Tibial artery (tissue), 4 donors: ENCODE measurements at regions not wholly inside any gene's neighbourhood (a gene's known extent, or its start where the extent isn't known, plus 50 kb on each side); places are given as distances from the start of the nearest gene placed in this dataset.

Experiments
- DNase-seq, 2 donors: peaks; one replicate each; pipeline ENCODE4 v3.0.0-alpha.2; 2019
- H3K27ac ChIP-seq, 2 donors: fragments of 200-600 bp; sonication (generic) in 1 of 2; 1 replicate in 1 of 2; 2 replicates in 1 of 2; pipeline ENCODE4 v1.5.1; 2018 to 2019; ENCODE audit warnings: mild to moderate bottlenecking in 1 of 2
- H3K27me3 ChIP-seq, 2 donors: fragments of 200-600 bp; sonication (generic) in 1 of 2; one replicate each; pipeline versions ENCODE4 v1.5.1 to v1.6.0; 2016 to 2019
- H3K36me3 ChIP-seq, 3 donors: fragments of 200-600 bp; sonication (generic) in 2 of 3; one replicate each; pipeline ENCODE4 v1.5.1; 2016 to 2019; ENCODE audit warnings: mild to moderate bottlenecking in 2 of 3
- H3K4me1 ChIP-seq, 4 donors: fragments of 200-600 bp; sonication (generic) in 2 of 4; 1 replicate in 3 of 4; 2 replicates in 1 of 4; pipeline ENCODE4 v1.5.1; 2016 to 2019
- H3K4me3 ChIP-seq, 2 donors: fragments of 200-600 bp; sonication (generic) in 1 of 2; 1 replicate in 1 of 2; 2 replicates in 1 of 2; pipeline ENCODE4 v1.5.1; 2018 to 2019; ENCODE audit warnings: mild to moderate bottlenecking in 2 of 2
- H3K9me3 ChIP-seq, 3 donors: fragments of 200-600 bp; sonication (generic) in 1 of 3; one replicate each; pipeline ENCODE4 v1.5.1; 2016 to 2019
- intact Hi-C: fragments of 100-400 bp; cut with DNase I; formaldehyde crosslinking; loops from one replicate; pipeline ENCODE4 v1.15.0; 2023; ENCODE audit warnings: low total_unique reads
- TF ChIP-seq, protein P1 (sequence below), 2 experiments: fragments of 200-600 bp in 1 of 2; fragments of 450-650 bp in 1 of 2; IDR thresholded peaks; one replicate each; pipeline ENCODE4 v1.5.1; 2017 to 2019; ENCODE audit warnings: antibody characterized with exemption in 2 of 2, mild to moderate bottlenecking in 1 of 2, moderate library complexity in 1 of 2

DNA sequence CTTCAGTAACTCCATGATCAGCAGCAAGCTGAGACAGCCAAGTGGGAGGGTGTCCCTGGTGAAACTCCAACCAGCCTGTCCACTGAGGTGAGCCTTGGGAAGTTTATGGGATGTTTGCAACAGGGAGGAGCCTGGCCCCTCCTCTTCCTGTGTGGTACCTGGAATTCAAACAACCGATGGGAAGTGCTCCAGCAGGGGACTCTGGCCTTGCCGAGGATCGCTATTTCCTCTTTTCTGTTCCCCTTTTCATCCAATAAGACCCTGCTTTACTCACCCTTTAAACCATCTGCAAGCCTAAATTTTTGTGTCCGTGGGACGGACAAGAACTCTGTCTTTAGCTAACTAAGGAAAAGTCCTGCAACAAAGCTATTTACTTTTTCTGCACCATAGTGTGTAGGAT, 491.1 kb upstream of the ZMIZ1 start:
- intact Hi-C loops: no loop called here
- Histone ChIP-seq H3K27ac (no peak overlapping the region), H3K4me1 (peaks cover 0 to 19% (median 13%) of the 10 kb centered on the region in 4 donors), H3K36me3 (no peaks in the 10 kb centered on the region), H3K9me3 (no peaks in the 10 kb centered on the region), H3K4me3 (no peak overlapping the region), H3K27me3 (no peaks in the 10 kb centered on the region)
- no peak for DNase-seq
- TF ChIP-seq, protein P1, sequence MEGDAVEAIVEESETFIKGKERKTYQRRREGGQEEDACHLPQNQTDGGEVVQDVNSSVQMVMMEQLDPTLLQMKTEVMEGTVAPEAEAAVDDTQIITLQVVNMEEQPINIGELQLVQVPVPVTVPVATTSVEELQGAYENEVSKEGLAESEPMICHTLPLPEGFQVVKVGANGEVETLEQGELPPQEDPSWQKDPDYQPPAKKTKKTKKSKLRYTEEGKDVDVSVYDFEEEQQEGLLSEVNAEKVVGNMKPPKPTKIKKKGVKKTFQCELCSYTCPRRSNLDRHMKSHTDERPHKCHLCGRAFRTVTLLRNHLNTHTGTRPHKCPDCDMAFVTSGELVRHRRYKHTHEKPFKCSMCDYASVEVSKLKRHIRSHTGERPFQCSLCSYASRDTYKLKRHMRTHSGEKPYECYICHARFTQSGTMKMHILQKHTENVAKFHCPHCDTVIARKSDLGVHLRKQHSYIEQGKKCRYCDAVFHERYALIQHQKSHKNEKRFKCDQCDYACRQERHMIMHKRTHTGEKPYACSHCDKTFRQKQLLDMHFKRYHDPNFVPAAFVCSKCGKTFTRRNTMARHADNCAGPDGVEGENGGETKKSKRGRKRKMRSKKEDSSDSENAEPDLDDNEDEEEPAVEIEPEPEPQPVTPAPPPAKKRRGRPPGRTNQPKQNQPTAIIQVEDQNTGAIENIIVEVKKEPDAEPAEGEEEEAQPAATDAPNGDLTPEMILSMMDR (IDR thresholded peaks at IDR 0.05): no peak

DNA sequence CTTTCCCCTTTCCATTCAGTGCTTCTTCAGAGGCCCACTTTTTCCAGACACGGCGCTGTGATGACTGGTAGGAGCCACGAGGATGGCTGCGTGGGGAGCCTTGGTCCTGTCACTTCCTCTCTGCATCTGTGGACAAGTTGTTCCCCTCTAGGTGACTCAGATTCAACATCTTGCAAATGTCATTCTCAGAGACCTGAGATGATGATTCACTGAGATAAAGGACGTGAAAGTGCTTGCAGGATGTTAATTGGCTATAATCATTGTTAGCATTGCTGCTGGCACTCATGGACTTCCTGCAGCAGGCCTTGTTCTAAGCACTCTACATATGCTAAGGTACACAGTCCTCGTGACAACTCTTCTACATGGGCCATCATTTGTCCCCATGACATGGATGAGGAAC, 489.8 kb upstream of the ZMIZ1 start:
- TF ChIP-seq, protein P1 (IDR thresholded peaks at IDR 0.05): no peak
- Histone ChIP-seq H3K36me3 (no peaks in the 10 kb centered on the region), H3K27ac (no peak overlapping the region)

DNA sequence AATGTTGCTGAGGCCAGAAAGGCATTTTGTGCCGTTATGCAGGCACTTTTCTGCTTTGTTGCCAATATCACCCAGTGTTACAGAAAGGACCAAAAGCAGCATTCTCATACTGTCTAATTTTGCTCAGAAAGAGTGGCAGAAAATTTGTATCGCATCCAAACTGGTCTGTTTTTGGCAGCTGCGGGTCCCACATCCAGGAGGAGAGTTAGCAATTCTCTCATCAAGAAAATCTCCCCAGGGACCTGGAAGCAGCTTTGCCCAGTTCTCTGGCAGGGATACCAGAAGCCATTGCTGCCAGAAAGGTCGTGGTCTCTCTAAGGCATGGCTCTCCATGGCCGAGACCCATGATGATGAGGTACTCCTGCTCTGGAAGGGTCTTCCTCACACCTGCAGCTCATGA, 489.2 kb upstream of the ZMIZ1 start:
- peaks cover 0 to 19% (median 13%) of the 10 kb centered on the region in 4 donors for H3K4me1 ChIP-seq
- no peaks in the 10 kb centered on the region for H3K27me3 ChIP-seq
- H3K9me3 ChIP-seq: no peaks in the 10 kb centered on the region
- H3K27ac ChIP-seq: no peak overlapping the region
- no peak for DNase-seq
- intact Hi-C loops: no loop called here
- TF ChIP-seq, protein P1 (IDR thresholded peaks at IDR 0.05): no peak
- no peaks in the 10 kb centered on the region for H3K36me3 ChIP-seq
- H3K4me3 ChIP-seq: no peak overlapping the region

More for the DNA sequence above, 489.8 kb upstream of the ZMIZ1 start:
- H3K4me1 ChIP-seq: peaks cover 0 to 19% (median 13%) of the 10 kb centered on the region in 4 donors
- intact Hi-C loops: no loop called here
- H3K9me3 ChIP-seq: no peaks in the 10 kb centered on the region
- no peaks in the 10 kb centered on the region for H3K27me3 ChIP-seq
- DNase-seq: no peak
- no peak overlapping the region for H3K4me3 ChIP-seq

DNA sequence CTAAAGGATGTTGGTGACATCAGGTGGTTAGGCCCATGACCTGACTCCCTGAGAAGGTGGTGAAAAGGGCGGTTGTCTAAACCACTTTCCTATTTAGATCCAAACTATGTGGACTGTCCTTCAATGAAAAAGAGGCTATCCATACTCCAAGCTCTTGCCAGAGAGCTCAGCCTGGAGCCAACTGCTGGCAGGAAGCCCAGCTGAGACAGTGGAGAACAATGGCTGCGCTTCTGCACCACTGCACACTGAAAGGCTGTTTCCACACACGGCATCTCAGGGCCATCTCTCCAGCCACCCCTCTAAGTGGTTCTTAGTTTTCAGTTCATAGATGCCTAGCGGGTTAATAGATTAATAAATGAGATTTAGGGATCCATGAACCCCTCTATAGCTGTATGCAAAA, 488.8 kb upstream of the ZMIZ1 start:
- no peaks in the 10 kb centered on the region for H3K27me3 ChIP-seq
- intact Hi-C loops: no loop called here
- peaks cover 0 to 19% (median 13%) of the 10 kb centered on the region in 4 donors for H3K4me1 ChIP-seq
- no peak overlapping the region for H3K27ac ChIP-seq
- TF ChIP-seq, protein P1 (IDR thresholded peaks at IDR 0.05): no peak
- no peak for DNase-seq
- no peaks in the 10 kb centered on the region for H3K36me3 ChIP-seq
- H3K4me3 ChIP-seq: no peak overlapping the region
- H3K9me3 ChIP-seq: no peaks in the 10 kb centered on the region

DNA sequence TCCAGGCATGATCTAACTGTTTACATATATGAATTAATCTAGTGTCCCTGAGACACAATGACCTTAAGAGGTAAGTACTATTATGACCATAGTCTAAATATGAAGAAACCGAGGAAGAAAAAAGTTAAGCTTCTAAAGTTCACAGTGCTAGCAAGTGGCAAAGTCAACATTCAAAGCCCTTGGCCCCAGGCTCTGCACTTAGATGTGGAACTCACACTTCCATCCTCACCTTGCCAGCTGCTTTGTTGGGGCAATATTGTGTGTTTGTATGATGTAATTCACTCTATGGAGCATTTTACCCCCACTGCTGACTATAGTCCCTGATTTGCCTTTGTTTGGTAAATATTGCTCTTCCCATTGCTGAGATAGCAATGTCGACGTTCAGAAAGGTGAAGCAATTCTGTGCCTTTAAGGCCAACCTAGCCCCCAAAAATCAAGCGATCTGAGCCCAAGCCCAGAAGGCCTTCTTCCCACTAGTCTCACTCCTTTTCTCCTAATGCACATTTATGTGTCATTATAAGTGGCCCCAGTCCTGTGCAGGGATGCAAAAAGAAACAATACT, 487.6 kb upstream of the ZMIZ1 start:
- intact Hi-C loops: no loop called here
- H3K27ac ChIP-seq: no peak overlapping the region
- no peaks in the 10 kb centered on the region for H3K27me3 ChIP-seq
- TF ChIP-seq, protein P1 (IDR thresholded peaks at IDR 0.05): no peak
- H3K9me3 ChIP-seq: no peaks in the 10 kb centered on the region
- H3K36me3 ChIP-seq: no peaks in the 10 kb centered on the region
- DNase-seq: no peak
- H3K4me1 ChIP-seq: peaks cover 0 to 19% (median 13%) of the 10 kb centered on the region in 4 donors
- H3K4me3 ChIP-seq: no peak overlapping the region

DNA sequence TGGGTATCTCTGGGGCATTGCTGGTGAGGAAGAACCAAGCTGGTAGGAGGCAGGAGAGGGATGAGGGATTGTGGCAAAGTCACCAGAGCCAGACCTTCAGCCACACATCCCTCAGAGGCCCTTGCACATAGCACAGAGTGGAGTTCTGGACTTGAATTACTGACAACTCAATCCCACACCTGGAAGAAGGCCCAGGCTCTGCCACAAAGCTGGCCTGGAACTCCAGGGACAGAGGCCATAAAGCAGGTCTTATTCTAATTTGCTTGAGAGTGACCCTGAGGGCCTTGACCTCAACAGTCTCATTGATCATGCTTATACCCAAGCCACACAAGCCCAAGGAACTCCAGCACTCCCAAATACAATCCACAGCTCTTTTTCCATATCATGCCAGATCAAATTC, 486.2 kb upstream of the ZMIZ1 start:
- Histone ChIP-seq H3K4me1 (peaks cover 0 to 19% (median 13%) of the 10 kb centered on the region in 4 donors), H3K27me3 (no peaks in the 10 kb centered on the region), H3K27ac (no peak overlapping the region), H3K36me3 (no peaks in the 10 kb centered on the region), H3K9me3 (no peaks in the 10 kb centered on the region), H3K4me3 (no peak overlapping the region)
- DNase-seq: no peak
- TF ChIP-seq, protein P1 (IDR thresholded peaks at IDR 0.05): no peak
- intact Hi-C loops: no loop called here
